ENCODE measurements at regions not wholly inside any gene's neighbourhood (a gene's known extent, or its start where the extent isn't known, plus 50 kb on each side); places are given as distances from the start of the nearest gene placed in this dataset.

GRCh38 chr6:2447318-2447920 lies 202.0 kb upstream of the GMDS start:
- in situ Hi-C loops (cut with MboI; ENCODE audit: low pct_unique_long_range_greater_than_20kb, low sequenced_read_pairs, unreplicated experiment), result no loop called here
- no peak for TF ChIP-seq CTCF (IDR thresholded peaks at IDR 0.05; ENCODE audit: extremely low read depth, insufficient read depth, missing control alignments)
- DNase-seq (ENCODE audit: low spot score), result no peak

GRCh38 chr6:2441601-2442475 lies 196.4 kb upstream of the GMDS start:
- no peak for TF ChIP-seq CTCF (IDR thresholded peaks at IDR 0.05; ENCODE audit: extremely low read depth, insufficient read depth, missing control alignments)
- no peak for DNase-seq (ENCODE audit: low spot score)
- in situ Hi-C loops (cut with MboI; ENCODE audit: low pct_unique_long_range_greater_than_20kb, low sequenced_read_pairs, unreplicated experiment), result no loop called here

- TF ChIP-seq CTCF (IDR thresholded peaks at IDR 0.05; ENCODE audit: extremely low read depth, insufficient read depth, missing control alignments), result no peak
- DNase-seq (ENCODE audit: low spot score), result no peak
- in situ Hi-C loops (cut with MboI; ENCODE audit: low pct_unique_long_range_greater_than_20kb, low sequenced_read_pairs, unreplicated experiment), result no loop called here
Observed at GRCh38 chr6:2440516-2440915, 195.1 kb upstream of the GMDS start.

GRCh38 chr6:2439632-2440031 lies 194.2 kb upstream of the GMDS start:
- no peak for TF ChIP-seq CTCF (IDR thresholded peaks at IDR 0.05; ENCODE audit: extremely low read depth, insufficient read depth, missing control alignments)
- no peak for DNase-seq (ENCODE audit: low spot score)
- in situ Hi-C loops (cut with MboI; ENCODE audit: low pct_unique_long_range_greater_than_20kb, low sequenced_read_pairs, unreplicated experiment), result no loop called here

GRCh38 chr6:2439082-2439481 lies 193.7 kb upstream of the GMDS start:
- in situ Hi-C loops (cut with MboI; ENCODE audit: low pct_unique_long_range_greater_than_20kb, low sequenced_read_pairs, unreplicated experiment), result no loop called here
- no peak for DNase-seq (ENCODE audit: low spot score)
- no peak for TF ChIP-seq CTCF (IDR thresholded peaks at IDR 0.05; ENCODE audit: extremely low read depth, insufficient read depth, missing control alignments)

GRCh38 chr6:2436410-2437154 lies 191.2 kb upstream of the GMDS start:
- DNase-seq (ENCODE audit: low spot score), result no peak
- no peak for TF ChIP-seq CTCF (IDR thresholded peaks at IDR 0.05; ENCODE audit: extremely low read depth, insufficient read depth, missing control alignments)
- in situ Hi-C loops (cut with MboI; ENCODE audit: low pct_unique_long_range_greater_than_20kb, low sequenced_read_pairs, unreplicated experiment), result no loop called here
